Renal cortex interstitium (tissue), 11 donors: ENCODE measurements at regions not wholly inside any gene's neighbourhood (a gene's known extent, or its start where the extent isn't known, plus 50 kb on each side); places are given as distances from the start of the nearest gene placed in this dataset.

ENCODE experiments used
- DNase-seq, 11 donors: peaks; one replicate each; pipeline ENCODE4 v3.0.0-alpha.2; 2013; ENCODE audit warnings: low read depth in 9 of 11, low spot score in 4 of 11; ENCODE audit errors: extremely low read depth in 1 of 11

DNA sequence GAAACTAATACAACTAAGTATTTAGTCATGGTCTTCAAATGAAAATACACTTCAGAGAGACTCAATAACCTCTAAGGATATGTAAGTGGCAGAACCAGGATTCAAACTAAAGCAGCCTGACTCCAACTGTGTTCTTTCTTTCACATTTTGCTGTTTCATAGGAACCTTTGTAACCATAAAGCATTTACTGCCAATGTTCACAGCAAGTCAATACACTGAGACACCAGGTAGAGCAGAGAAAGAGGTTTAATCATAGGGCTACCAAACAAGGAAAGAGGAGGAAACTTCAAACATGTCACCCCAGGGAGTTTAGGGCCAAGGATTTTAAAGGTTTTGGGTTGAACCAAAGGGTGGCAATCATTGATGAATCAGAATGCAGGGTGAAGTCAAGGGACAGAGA, 263.1 kb upstream of the PTGER4 start:
- DNase-seq: no peak

DNA sequence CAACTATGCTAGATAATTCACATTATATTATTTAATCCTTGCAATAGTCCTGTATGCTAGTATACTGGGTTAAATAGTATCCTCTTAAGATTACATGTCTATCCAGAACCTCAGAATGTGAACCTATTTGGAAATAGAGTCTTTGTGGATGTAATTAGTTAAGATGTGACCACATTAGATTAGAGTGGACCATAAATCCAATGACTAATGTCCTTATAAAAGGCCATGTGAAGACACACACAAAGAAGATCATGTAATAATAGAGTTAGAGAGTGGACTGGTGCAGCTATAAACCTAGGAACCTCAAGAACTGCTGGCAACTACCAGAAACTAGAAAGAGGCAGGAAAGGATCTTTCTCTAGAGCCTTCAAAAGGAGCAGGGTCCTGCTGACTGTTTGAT, 263.6 kb upstream of the PTGER4 start:
- no peak for DNase-seq

DNA sequence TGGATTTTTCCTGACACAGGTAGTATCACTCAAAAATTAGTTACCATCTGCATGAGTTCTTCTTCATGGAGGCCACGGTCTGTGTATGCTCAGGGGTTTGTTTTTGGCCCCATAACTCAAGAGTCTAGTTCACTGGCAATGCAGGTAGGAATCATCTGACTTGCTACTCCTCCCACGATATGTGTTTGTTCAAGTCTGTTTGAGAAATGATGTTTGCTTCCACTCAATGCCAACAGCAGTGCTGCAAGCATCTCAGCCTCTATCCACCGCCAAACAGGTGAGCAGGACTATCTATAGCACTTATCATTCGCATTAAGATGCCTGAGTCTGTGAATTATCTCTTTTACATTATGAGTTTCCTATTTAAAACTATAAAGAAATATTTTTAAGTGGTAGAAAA, 264.8 kb upstream of the PTGER4 start:
- no peak for DNase-seq

DNA sequence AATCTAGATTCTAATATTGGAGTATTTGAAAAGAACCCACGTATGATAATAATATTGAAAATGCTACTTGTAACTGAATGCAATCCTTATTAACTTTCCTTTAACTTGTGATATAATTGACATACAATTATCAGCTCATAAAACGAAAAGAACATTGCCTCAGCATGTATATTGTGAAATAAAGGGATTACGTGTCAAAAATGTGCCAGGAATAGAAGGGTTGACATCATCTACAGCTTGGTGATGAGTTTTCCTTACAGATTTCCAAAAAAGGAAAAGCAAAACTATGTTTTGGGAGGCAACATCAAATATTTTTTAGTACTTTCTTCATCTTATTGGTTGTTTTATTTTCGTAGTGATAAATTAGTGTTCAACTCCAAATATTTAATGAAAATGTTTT, 266.0 kb upstream of the PTGER4 start:
- no peak for DNase-seq

DNA sequence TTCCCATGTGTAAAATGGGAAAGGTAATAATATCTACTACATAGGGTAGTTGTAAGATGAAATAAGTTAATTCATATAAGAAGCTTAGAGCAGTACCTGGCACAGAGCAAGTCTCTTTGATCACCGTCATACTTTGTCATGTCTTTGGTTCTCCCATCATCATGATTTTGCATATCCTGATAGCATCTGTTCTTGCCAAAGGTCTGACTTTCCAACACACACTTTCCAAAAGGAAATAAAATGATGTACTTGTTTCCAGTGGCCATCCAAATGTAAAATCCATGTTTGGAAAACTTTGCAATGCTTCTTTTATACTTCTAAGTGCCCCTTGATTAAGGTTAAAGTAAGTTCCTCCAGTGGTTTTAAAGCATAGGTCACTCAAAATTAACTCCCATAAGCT, 266.9 kb upstream of the PTGER4 start:
- no peak for DNase-seq

DNA sequence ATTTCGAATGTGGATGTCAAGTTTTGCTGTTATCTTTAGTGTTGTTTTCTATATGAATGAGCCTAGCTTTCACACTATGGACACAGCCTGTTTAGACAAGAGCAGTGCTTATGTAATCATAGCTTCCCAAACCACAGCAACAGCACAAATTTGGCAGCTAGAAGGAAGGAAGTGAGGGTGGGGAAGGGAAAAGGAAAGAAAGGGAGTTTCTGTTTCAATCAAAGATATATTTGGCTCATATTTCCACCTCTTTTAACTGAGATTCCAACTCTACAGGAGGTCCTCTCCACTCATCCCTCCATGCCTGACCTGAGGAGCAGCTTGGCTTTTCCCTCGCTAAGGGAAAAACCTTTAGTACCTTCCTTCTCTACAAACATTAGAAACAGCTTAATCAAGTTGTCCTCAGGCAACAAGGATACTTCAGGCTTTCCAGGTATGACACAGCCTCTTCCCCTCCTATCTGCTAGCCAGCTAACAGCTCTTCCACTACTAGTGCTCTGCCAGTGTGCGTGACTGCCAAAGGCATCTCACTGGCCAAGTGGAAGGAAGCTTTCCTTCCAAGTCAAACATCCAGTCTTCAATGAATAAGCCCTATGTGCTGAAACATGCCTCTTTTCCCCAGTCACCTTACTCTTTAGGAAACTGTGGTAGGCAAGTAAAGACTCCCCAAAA, 268.6 kb upstream of the PTGER4 start:
- peak in 1 of 11 donors; percentile 12 for DNase-seq

DNA sequence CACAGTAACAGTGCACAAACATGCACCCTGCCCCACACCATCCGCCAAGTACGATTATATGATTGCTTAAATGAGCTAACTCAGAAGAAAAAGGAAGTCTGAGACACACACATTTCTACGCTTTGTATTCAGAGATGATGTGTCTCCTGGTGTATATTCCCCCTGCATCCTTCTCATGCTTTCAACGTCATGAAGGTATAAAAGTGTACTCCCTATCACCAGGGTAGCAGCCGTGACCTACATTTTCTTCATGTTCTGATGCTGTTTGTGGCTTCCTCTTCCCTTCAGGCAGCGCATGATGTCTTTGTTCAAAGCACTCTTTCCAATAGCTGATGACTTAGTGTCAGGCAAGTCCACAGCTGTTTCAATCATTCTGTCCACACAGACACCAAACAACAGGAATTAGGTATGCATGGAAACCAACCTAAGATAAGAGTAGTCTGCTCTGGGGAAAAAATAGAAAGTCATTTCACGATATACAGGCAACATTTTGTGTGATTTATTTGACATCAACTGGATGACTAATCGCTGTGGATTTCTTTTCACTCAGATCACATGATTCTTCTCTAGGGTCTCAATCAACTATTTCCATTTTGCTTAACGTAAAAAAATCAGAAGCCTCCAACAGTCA, 269.4 kb upstream of the PTGER4 start:
- DNase-seq: no peak

DNA sequence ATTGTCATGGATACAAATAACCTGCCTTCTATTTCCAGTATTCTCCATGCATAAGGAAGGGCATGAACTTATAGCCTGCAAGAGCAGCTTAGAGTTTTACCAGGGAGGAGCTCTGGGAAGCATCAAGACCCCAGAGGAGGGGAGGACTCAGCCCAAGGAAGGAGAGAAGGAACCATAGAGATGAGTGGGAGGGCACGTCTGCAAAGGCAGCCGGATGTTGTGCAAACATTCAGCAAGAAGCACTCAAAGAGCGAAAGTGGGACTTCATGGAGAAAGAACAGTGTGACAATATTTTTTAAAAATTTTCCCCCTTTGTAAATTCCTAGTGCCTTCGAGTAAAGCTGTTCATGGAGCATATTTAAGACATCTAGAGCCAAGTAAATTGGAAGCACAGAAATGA, 270.1 kb upstream of the PTGER4 start:
- no peak for DNase-seq

DNA sequence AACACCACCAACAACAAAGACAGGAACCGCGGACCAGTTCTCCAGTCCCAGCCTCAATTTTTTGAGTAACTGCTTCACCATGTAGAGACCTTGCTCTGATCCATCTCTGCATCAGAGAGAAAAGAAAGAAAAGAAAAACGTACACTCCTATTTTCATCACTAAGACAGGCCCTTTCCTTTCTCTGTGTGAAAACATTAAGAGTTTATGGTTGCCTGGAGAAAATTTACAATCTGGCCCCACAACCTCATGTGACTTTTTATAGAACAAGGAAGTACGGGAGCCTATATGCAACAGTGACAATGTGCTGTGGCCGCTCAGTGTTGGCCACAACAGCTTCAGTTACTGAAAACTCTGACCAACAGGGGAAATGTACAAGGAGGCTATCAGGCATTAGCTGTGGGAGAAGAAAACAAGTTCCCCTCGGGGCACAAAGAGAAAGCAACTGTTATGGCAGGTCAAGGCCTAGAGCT, 272.9 kb upstream of the PTGER4 start:
- no peak for DNase-seq

DNA sequence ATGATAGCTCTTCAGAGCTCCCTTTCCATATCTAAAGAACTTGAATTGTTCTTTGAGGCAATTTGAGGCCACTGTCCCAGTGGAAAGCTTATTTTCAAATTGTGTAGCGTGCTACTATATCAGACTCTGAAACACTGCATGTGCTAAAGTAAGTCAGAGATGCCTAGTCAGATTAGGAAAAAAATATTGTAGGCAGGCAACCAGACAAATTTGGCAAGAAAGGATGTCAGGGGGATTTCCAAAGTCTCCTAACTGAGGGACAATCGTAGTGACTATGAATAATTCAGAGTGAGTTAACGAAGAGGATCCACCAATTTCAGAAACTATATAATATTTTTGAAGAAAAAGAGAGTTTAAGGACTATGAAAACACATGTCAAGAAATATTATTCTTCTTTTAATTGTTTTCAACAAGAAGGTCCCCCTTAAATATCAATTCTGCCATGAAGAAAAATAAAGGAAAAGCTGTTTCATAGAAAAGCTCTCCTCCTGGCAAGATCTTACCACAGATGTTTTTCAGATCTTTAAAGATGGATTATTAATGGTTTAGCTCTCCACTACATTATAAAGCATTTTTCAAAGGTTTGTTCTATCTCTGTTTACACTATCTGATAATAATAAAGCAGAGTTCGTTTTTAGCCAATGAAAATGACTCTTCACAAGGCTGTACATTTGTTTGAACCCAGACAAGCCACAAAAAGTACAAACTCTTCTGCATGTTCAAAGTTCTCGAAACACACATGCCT, 273.5 kb upstream of the PTGER4 start:
- DNase-seq: no peak

DNA sequence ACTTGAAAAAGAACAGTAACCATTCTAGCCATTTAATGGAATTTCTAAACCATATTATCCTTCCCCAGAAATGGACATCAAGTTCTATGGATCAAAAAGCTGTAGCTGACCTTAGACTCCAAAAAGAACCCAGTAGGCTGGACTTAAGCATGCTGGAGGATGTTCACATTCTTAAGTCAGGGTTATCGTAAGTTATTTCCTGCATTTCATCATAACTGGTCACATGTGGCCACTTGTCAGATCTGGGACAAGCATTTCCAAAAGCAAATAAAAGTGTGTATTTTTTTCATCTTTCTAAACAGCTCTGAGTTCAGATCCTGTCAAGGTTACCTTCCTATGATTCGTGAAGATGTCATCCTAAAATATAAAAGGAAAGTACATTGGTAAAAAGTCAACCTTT, 274.5 kb upstream of the PTGER4 start:
- DNase-seq: no peak

DNA sequence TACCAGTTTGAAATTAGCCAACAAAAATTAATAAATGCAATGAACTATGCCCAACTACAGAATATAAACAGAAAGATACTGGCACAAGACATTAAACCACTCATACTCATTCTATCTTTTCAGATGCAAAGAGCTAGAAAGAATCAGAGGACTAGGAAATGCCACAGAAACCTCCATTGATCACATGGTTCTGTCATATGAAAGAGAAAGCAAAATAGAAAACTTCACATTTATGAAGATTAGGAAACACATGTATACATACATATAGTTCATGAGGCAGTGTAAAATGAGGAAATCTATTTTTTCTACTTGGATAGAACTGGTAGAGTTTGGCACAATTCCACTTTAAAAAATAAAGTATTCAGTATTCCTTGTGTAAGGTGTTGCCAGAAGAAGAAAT, 275.1 kb upstream of the PTGER4 start:
- DNase-seq: no peak

DNA sequence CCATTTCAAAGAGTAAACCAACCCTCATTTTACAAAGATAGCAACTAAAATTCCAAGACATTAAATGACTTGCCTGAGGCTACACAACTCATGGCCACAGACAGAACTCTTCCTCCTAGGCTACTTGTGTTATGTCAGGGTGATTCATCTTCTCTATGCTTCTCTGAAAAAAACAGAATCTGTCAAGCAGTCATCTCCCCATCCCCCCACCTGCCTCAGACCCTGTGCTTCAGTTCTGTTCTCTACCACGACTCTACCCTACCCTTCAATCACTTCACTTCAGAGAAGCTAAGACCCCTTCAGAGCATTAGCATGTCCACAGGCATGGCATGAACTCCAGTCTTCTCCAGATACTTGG, 277.7 kb upstream of the PTGER4 start:
- DNase-seq: no peak

DNA sequence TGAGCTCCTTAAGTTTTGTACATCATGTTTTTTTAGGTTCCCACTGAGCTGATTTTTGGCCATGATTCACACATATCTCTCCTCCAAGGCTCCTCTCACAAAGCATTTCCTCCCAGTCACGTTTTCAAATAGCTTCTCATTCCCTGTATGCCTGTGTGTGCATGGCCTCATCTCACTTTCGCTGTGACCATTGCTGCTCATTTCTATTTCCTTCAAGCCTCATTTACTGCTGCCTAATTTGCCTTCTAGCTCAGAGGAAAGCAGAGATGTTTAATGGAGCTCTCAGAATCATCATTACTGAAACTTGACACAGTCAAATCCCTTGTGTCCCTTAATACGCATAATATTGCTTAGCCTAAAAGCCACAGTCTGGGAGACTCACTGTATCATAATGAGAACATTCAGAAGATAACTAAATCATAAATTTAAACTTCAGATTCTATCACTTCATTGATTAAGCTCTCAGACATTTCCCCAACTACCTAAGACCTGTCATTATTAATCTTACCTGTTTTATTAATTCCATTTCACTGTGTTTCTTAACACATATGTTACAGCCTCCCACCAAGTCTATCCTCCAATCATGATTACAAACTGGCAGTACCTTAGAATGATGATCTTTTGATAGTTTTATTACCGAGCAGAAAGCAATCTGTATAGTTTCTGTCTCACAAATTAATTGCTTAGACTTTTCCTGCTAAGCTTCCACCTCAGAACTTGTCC, 278.3 kb upstream of the PTGER4 start:
- DNase-seq: no peak

DNA sequence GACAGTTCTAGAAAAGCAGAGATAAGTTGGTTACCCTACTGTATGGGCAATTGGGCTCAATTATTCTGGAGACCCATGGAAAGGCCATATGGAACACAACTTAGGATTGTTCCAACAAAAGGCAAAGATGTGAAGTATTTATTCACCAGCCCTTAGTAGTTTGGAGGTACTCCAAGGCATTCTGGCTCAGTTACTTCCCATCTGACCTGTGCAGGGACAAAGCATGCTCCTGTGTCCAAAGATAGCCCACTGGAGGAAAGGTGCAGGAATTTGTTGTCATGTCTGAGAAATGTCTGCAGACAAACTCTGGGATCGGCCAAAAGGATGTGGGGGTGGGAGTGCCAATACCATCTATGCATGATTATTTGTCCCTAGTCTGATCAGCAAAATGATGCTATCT, 279.5 kb upstream of the PTGER4 start:
- no peak for DNase-seq

DNA sequence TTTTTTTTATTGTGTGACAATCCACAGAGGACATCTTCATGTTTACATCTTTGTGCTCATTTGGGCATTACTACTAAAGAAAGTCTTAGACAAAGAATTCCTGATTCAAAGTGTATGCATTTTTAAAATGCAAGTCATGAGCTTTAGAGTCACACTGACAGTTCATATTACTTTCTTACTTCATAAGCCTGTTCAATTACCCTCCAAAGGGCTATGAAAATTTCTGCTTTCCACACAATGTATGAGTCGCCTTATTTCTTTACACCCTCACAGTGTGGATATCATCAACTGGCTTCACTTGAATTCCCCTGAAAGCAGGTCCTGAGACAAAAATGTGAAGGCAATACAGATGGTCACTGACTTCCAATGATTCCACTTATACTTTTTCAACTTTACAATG, 280.4 kb upstream of the PTGER4 start:
- DNase-seq: no peak

DNA sequence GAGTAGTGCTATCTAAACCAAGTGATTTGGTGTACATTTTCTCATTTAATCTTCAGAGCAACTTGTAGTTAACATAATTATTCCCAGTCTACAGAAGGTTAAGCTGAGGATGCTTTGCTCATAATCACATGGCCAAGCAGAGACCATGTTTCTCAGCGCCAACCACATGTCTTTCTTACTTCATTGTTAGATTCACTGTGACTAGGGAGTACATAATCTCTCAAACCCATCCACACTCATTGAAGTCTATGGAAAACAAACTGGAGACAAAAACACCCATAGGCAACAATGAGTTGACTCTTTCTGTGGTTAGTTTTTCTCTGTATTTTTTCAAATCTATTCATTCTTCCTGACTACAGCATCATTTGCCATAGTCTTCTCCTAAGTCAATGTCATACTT, 281.7 kb upstream of the PTGER4 start:
- no peak for DNase-seq

DNA sequence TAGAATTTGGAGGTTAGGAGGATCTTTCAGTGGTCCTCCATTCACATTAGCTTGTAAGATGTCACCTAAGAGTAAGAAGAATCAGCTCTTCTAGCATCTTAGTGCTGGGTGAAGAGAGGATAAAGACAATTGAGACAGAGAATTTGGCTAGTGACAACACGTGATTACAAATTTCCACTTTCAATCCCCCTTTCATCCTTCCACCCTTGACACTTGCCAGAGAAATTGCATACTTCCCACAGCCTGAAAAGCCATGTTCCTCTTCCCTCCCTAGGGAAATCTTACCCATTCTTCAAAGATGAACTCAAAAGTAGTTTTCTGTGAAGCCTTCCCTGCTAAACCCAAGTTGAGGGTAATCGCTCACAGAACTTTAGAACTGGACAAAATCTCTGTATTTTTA, 282.6 kb upstream of the PTGER4 start:
- no peak for DNase-seq

DNA sequence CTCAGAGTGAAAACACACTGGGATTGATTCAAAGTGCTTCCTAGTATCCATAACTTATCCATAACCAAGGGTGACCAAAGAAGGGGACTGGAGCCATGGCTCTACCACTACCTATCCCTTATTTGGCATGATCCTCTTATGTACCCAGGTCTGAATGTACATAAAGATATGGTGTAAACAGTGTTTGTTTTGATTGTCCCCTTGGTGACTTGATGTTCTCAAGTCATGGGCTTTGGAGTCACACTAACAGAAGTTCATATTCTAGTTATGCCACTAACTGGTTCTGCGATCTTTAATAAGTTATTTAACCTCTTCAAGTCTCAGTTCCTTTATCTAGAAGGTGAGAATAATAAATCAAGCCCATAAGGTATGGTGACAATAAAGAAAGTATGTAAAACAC, 283.4 kb upstream of the PTGER4 start:
- no peak for DNase-seq

DNA sequence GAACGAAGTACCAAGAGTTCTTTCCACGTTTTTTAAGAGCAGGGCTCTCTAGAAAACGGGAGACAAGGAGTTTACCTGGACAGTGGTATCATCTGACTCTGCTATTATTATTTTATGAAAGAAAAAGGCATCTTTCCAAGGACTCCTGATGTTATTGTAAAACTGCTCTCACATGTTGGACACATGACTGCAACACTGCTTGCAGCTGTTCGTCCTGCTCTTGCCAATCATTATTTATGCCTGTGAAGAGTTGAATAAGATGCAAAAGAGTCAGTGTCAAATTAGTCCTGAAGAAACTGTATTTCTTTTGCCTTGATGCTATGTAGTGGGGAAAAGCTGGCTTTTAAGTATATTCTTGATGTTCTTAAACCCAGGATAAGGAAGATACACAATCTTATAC, 284.5 kb upstream of the PTGER4 start:
- DNase-seq: no peak
